Gastrocnemius medialis (tissue), 4 donors: ENCODE measurements at regions not wholly inside any gene's neighbourhood (a gene's known extent, or its start where the extent isn't known, plus 50 kb on each side); places are given as distances from the start of the nearest gene placed in this dataset.

ENCODE experiments used
- ATAC-seq, 2 donors: fragments of 150-250 bp; one replicate each; pipeline ENCODE4 v1.9.1; 2016
- DNase-seq, 2 donors: peaks; one replicate each; pipeline ENCODE4 v3.0.0-alpha.2; 2019
- H3K27ac ChIP-seq, 4 donors: fragments of 200-600 bp; sonication (generic); 1 replicate in 1 of 4; 2 replicates in 3 of 4; pipeline ENCODE4 v1.5.1; 2016 to 2018; ENCODE audit warnings: mild to moderate bottlenecking in 2 of 4, moderate library complexity in 1 of 4
- H3K27me3 ChIP-seq, 3 donors: fragments of 200-600 bp; sonication (generic) in 2 of 3; 1 replicate in 1 of 3; 2 replicates in 2 of 3; pipeline versions ENCODE4 v1.5.1 to v1.6.0; 2016 to 2019; ENCODE audit warnings: mild to moderate bottlenecking in 1 of 3, moderate library complexity in 1 of 3
- H3K36me3 ChIP-seq, 2 donors: fragments of 200-600 bp; sonication (generic) in 1 of 2; one replicate each; pipeline ENCODE4 v1.5.1; 2017 to 2018
- H3K4me1 ChIP-seq, 2 donors: fragments of 200-600 bp; sonication (generic) in 1 of 2; one replicate each; pipeline ENCODE4 v1.5.1; 2016 to 2017; ENCODE audit warnings: mild to moderate bottlenecking in 2 of 2
- H3K4me3 ChIP-seq, 4 donors: fragments of 200-600 bp; sonication (generic) in 3 of 4; 1 replicate in 1 of 4; 2 replicates in 3 of 4; pipeline ENCODE4 v1.5.1; 2016 to 2019; ENCODE audit warnings: mild to moderate bottlenecking in 2 of 4
- H3K9me3 ChIP-seq, 3 donors: fragments of 200-600 bp; sonication (generic) in 2 of 3; 1 replicate in 1 of 3; 2 replicates in 2 of 3; pipeline ENCODE4 v1.5.1; 2016 to 2019
- CTCF ChIP-seq, 5 experiments: fragments of 450-650 bp in 3 of 5; fragments of 200-600 bp in 2 of 5; sonication (generic) in 2 of 5; IDR thresholded peaks in 4 of 5; conservative IDR thresholded peaks in 1 of 5; 1 replicate in 4 of 5; 2 replicates in 1 of 5; pipeline ENCODE4 v1.5.1; 2016 to 2019; ENCODE audit warnings: antibody characterized with exemption in 5 of 5, mild to moderate bottlenecking in 3 of 5, moderate library complexity in 3 of 5
- POLR2A ChIP-seq, 2 donors: fragments of 450-650 bp; IDR thresholded peaks; one replicate each; pipeline ENCODE4 v1.6.1; 2017; ENCODE audit warnings: antibody characterized with exemption in 2 of 2, mild to moderate bottlenecking in 2 of 2, moderate library complexity in 2 of 2
- in situ Hi-C, 4 donors: fragments of 200-750 bp; cut with MboI; loops; one replicate each; pipeline versions ENCODE4 v1.15.0 to v1.8.0; 2017; ENCODE audit warnings: low sequenced_read_pairs in 4 of 4
- intact Hi-C: fragments of 100-400 bp; cut with DNase I; formaldehyde crosslinking; loops from one replicate; pipeline ENCODE4 v1.15.1; 2023; ENCODE audit warnings: low total_unique reads

GRCh38 chr22:49408102-49408836, 419.4 kb downstream of the BRD1 start:
- Histone ChIP-seq H3K36me3 (no peaks in the 10 kb centered on the region), H3K4me1 (no peaks in the 10 kb centered on the region), H3K9me3 (no peaks in the 10 kb centered on the region), H3K27me3 (peaks cover 0 to 17% (median 0%) of the 10 kb centered on the region in 3 donors), H3K4me3 (no peak overlapping the region), H3K27ac (no peak overlapping the region)
- TF ChIP-seq CTCF (IDR thresholded peaks at IDR 0.05 in 4 of 5, conservative IDR thresholded peaks at IDR 0.05 in 1 of 5) (no peak), POLR2A (IDR thresholded peaks at IDR 0.05) (no peak)
- DNase-seq (no peak), ATAC-seq (no peak)
- in situ Hi-C loops (no loop called here), intact Hi-C loops (no loop called here)

GRCh38 chr22:49406879-49407587, 420.6 kb downstream of the BRD1 start:
- Histone ChIP-seq H3K4me3 (no peak overlapping the region), H3K36me3 (no peaks in the 10 kb centered on the region), H3K27ac (no peak overlapping the region), H3K27me3 (peaks cover 0 to 14% (median 0%) of the 10 kb centered on the region in 3 donors), H3K9me3 (no peaks in the 10 kb centered on the region), H3K4me1 (no peaks in the 10 kb centered on the region)
- intact Hi-C loops (no loop called here), in situ Hi-C loops (no loop called here)
- no peak for ATAC-seq
- TF ChIP-seq POLR2A (IDR thresholded peaks at IDR 0.05): no peak
- TF ChIP-seq CTCF (IDR thresholded peaks at IDR 0.05 in 4 of 5, conservative IDR thresholded peaks at IDR 0.05 in 1 of 5): no peak
- DNase-seq: no peak

- ATAC-seq: no peak
- in situ Hi-C loops: no loop called here
These were observed 421.5 kb downstream of the BRD1 start for GRCh38 chr22:49406047-49406650.

GRCh38 chr22:49405590-49405989, 422.1 kb downstream of the BRD1 start:
- DNase-seq (no peak), ATAC-seq (no peak)
- Histone ChIP-seq H3K36me3 (no peaks in the 10 kb centered on the region), H3K4me3 (no peak overlapping the region), H3K9me3 (no peaks in the 10 kb centered on the region), H3K27me3 (peaks cover 0 to 8% (median 0%) of the 10 kb centered on the region in 3 donors), H3K4me1 (no peaks in the 10 kb centered on the region), H3K27ac (no peak overlapping the region)
- in situ Hi-C loops (no loop called here), intact Hi-C loops (no loop called here)
- TF ChIP-seq POLR2A (IDR thresholded peaks at IDR 0.05) (no peak), CTCF (IDR thresholded peaks at IDR 0.05 in 4 of 5, conservative IDR thresholded peaks at IDR 0.05 in 1 of 5) (no peak)

More at GRCh38 chr22:49406047-49406650, 421.5 kb downstream of the BRD1 start:
- TF ChIP-seq POLR2A (IDR thresholded peaks at IDR 0.05) (no peak), CTCF (IDR thresholded peaks at IDR 0.05 in 4 of 5, conservative IDR thresholded peaks at IDR 0.05 in 1 of 5) (no peak)
- Histone ChIP-seq H3K27ac (no peak overlapping the region), H3K4me3 (no peak overlapping the region), H3K27me3 (peaks cover 0 to 11% (median 0%) of the 10 kb centered on the region in 3 donors), H3K9me3 (no peaks in the 10 kb centered on the region), H3K4me1 (no peaks in the 10 kb centered on the region), H3K36me3 (no peaks in the 10 kb centered on the region)
- no peak for DNase-seq
- intact Hi-C loops: no loop called here
